LoVo (cell line): ENCODE measurements at regions not wholly inside any gene's neighbourhood (a gene's known extent, or its start where the extent isn't known, plus 50 kb on each side); places are given as distances from the start of the nearest gene placed in this dataset.
A peak's percentile ranks its signal among the peaks of the same experiment; 100 is the strongest.

Experiments used
- DNase-seq: peaks from one replicate; pipeline ENCODE4 v3.0.0-alpha.2; 2016; ENCODE audit warnings: low spot score

DNA sequence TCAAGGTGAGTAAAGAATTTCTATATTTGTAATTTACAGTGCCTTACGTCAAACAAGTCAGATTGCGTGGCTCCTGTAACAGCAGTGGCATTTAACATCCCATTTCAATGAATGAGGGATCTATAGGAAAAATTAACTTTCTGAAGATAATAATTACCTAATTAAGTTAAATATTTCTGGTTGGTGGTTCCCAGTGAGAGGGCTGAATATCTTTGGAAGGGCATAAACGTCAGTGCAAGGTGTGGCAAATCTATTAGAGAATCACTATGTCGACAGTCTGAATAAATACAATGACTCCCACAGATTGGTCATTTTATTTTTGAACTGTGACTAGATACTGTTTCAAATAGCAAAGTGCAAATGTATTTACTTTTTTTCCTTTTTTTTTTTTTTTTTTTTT is 80.0 kb downstream of the S1PR1 start:
- no peak for DNase-seq

GRCh38 chr1:101317590-101317989 is 80.8 kb downstream of the S1PR1 start:
- no peak for DNase-seq

- no peak for DNase-seq
Measured at GRCh38 chr1:101323535-101323934, 86.7 kb downstream of the S1PR1 start.

DNA sequence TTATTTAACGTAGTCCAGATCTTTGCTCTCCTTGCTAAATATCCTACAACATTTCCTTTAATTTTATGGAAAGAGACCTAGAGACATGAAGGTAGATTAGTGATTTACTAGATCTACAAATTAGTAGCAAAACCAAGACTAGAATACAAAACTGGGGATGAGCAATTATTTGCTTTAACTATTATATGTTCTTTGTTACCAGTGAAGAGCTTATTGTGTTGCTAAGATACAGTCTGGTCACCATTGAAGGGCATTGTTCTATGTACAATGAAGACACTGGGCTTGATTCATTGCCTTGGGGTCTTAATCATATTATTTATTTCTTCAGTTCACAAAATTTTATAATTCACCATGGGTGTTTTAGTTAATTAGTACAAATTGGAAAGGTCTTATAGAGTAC is 88.3 kb downstream of the S1PR1 start:
- DNase-seq: no peak

DNA sequence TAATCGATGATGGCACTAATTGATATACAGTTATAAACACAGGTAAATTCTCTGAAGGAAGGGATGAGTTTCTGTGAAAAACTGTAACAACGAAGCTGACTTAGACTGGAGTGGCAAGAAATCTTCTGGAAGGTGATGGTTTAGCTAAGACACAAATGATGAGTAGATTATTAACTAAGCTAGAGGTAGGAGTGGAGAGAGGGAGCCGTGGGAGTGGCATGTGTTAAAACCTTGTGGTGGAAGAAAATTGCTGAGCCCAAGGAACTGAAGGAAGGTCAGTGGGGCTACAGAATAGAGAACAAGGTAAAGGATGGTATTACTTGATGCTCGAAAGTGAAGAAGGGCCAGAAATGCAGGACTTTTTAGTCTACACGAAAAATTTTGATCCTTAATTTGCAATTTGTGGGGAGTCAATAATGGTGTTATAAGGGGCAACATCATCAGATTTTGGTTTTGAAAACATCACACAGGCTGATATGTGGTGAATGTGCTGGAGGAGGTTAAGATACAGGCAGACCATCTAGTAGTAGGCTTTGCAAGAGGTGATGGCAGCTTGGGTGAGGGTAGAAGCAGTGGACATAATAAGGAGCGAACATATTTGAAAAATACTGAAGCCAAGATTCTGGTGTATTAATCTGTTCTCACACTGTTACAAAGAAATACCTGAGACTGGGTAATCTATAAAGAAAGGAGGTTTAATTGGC is 93.8 kb downstream of the S1PR1 start:
- DNase-seq: no peak

DNA sequence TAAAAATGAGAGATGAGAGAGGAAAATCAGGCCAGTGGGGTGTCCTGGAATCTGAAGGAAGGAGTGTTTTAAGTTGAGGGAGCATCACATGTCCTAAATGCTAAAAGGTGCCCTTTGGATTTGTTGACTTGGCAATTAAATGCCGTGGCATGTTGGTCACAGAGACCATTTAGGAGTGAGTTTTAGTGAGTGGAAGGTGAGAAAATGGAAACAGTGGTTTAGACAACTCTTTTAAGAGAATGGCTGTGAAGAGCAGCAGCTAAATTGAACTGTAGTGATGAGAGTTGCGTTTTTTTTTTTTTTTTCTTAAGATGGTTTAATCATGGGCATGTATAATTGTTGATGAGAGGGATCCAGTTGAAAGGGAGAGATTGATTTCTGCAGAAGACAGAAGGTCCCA is 95.0 kb downstream of the S1PR1 start:
- DNase-seq: no peak

GRCh38 chr1:101332633-101333032 is 95.8 kb downstream of the S1PR1 start:
- DNase-seq: no peak

DNA sequence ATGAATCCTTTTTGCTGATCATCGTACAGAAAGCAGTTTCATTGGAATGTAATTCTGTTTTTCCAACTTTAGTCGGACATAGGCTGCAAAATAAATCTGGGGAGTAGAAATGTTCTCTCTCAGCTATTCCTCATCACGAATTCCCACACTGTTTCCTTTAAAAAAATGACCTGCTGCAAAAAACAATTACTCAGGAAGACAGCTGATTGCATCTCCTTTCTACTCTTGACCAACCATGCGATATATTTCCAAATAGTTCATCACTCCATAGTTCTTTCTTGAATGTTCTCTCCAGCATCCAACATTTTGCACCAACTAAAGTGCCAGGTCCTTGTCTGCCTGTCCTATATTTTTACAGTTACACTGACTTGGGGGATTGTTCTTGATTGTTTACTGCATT is 96.4 kb downstream of the S1PR1 start:
- DNase-seq: no peak

GRCh38 chr1:101337968-101338367 is 101.1 kb downstream of the S1PR1 start:
- no peak for DNase-seq

- no peak for DNase-seq
Measured at GRCh38 chr1:101338714-101339430, 102.1 kb downstream of the S1PR1 start.

DNA sequence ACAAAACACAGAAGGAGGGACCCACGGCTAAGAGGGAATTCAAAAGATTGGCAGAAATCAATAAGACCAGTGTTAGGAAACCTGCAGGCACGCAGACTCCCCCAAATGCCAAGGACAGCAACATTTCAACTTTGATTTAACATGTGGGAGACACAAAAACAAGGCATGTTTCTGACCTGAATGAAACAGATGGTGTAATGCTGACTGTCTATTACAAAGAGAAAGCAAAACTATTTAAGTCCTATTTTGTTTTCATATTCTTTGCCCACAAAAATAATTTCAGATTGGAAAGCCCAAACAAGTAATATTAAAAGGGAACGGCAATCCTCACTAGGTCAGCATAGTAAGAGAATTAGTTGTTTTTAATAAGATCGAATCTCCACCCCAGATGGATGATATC is 107.9 kb downstream of the S1PR1 start:
- DNase-seq: no peak

DNA sequence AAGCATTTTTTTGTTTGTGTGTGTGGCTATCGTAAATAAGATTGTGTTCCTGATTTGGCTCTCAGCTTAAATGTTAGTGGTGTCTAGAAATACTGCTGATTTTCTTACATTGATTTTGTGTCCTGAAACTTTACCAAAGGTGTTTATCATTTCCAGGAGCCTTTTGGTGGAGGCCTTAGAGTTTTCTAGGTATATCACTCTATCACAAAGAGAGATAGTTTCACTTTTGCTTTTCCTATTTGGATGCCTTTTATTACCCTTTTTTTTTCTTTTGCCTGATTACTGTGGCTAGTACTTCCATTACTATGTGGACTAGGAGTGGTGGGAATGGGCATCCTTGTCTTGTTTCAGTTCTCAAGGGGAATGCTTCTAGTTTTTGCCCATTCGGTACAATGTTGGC is 109.6 kb downstream of the S1PR1 start:
- no peak for DNase-seq

- DNase-seq: no peak
Measured at GRCh38 chr1:101356013-101356412, 119.2 kb downstream of the S1PR1 start.

GRCh38 chr1:101356604-101357443 is 120.0 kb downstream of the S1PR1 start:
- DNase-seq: no peak

DNA sequence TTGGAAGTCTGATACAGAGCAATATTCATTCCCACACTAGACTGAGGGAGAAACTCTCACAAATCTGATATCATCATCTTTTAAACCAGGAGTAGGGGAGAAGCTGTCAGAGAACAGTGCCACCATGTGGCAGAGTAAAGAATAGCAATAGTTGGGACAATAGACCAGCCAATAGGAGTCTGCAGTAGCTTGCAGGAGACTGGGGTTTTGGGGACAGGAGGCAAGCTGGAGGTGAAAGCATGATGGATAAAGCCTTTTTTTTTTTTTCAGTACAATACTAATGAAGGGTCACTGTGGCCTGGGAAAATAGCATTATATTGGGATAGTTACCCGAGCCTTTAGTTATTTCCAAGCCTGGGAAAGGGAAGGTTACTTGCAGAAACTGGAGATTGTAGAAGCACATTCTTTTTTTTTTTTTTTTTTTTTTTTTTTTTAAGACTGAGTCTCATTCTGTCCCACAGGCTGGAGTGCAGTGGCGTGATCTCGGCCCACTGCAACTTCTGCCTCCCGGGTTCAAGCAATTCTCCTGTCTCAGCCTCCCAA is 120.7 kb downstream of the S1PR1 start:
- peak; percentile 71 for DNase-seq

GRCh38 chr1:101360506-101360905 is 123.7 kb downstream of the S1PR1 start:
- DNase-seq: no peak

GRCh38 chr1:101363891-101364318 is 127.1 kb downstream of the S1PR1 start:
- no peak for DNase-seq

GRCh38 chr1:101364370-101365120 is 127.7 kb downstream of the S1PR1 start:
- no peak for DNase-seq

- DNase-seq: no peak
Measured at GRCh38 chr1:101365186-101365585, 128.4 kb downstream of the S1PR1 start.

GRCh38 chr1:101365878-101366277 is 129.1 kb downstream of the S1PR1 start:
- DNase-seq: no peak

GRCh38 chr1:101366513-101367215 is 129.8 kb downstream of the S1PR1 start:
- DNase-seq: no peak
